ENCODE measurements at regions not wholly inside any gene's neighbourhood (a gene's known extent, or its start where the extent isn't known, plus 50 kb on each side); places are given as distances from the start of the nearest gene placed in this dataset.
"Not testable (repeated sequence)": the region's sequence is repeated elsewhere in the genome, so short reads cannot be mapped to it uniquely, and the experiment has no call there.

DNA sequence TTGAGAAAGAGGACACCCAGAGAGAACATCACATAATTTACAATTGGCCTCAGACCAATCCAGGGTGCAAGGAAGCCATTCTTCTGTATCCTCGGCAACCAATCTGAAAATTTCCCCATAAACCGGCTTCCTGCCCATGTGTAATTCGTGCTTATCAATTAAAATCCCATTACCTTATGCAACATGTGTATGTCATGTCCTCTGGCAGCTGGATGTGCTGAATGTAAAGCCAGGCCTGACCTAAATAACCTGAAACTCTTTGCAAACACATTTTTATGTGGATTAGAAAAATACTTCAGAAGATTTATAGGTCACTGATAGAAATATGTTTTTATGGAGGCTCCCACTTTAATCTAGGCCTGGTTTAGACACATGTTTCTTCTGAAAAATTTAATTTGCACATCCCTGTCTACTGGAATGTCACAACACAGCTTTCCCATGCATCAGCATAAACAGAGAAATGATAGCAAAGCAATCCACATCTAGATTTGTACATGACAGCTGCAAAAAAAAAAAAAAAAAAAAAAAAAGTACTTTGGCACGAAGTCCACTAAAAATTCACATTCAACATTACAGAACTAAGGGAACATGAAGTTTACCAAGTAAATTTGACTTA lies 69.4 kb upstream of the SAMSN1 start:
- peaks cover 0 to 7% of the 10 kb centered on the region in 2 donors for H3K4me1 ChIP-seq
- DNase-seq (peak in 1 of 4 donors; percentile 37), ATAC-seq (no peak)
- intact Hi-C loops (cut with DNase I): no loop called here
- no peaks in the 10 kb centered on the region for H3K36me3 ChIP-seq
- TF ChIP-seq, protein P1, sequence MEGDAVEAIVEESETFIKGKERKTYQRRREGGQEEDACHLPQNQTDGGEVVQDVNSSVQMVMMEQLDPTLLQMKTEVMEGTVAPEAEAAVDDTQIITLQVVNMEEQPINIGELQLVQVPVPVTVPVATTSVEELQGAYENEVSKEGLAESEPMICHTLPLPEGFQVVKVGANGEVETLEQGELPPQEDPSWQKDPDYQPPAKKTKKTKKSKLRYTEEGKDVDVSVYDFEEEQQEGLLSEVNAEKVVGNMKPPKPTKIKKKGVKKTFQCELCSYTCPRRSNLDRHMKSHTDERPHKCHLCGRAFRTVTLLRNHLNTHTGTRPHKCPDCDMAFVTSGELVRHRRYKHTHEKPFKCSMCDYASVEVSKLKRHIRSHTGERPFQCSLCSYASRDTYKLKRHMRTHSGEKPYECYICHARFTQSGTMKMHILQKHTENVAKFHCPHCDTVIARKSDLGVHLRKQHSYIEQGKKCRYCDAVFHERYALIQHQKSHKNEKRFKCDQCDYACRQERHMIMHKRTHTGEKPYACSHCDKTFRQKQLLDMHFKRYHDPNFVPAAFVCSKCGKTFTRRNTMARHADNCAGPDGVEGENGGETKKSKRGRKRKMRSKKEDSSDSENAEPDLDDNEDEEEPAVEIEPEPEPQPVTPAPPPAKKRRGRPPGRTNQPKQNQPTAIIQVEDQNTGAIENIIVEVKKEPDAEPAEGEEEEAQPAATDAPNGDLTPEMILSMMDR (IDR thresholded peaks at IDR 0.05): no peak
- no peaks in the 10 kb centered on the region for H3K27me3 ChIP-seq
- H3K27ac ChIP-seq: no peak overlapping the region
- H3K4me3 ChIP-seq: no peak overlapping the region
- H3K9me3 ChIP-seq: peaks cover 0 to 3% of the 10 kb centered on the region in 2 donors

GRCh38 chr21:14614287-14614686 lies 68.2 kb upstream of the SAMSN1 start:
- intact Hi-C loops (cut with DNase I): no loop called here
- DNase-seq (no peak), ATAC-seq (no peak)
- H3K4me1 ChIP-seq: peaks cover 0 to 7% of the 10 kb centered on the region in 2 donors
- H3K4me3 ChIP-seq: no peak overlapping the region
- H3K9me3 ChIP-seq: no peaks in the 10 kb centered on the region
- H3K36me3 ChIP-seq: no peaks in the 10 kb centered on the region
- H3K27ac ChIP-seq: no peak overlapping the region
- no peaks in the 10 kb centered on the region for H3K27me3 ChIP-seq
- TF ChIP-seq, protein P1 (IDR thresholded peaks at IDR 0.05): no peak

- H3K36me3 ChIP-seq: no peaks in the 10 kb centered on the region
- no peak overlapping the region for H3K4me3 ChIP-seq
- DNase-seq (no peak), ATAC-seq (no peak)
- H3K27me3 ChIP-seq: no peaks in the 10 kb centered on the region
- H3K9me3 ChIP-seq: no peaks in the 10 kb centered on the region
- intact Hi-C loops (cut with DNase I): no loop called here
- TF ChIP-seq, protein P1 (IDR thresholded peaks at IDR 0.05): no peak
- H3K4me1 ChIP-seq: peaks cover 0 to 7% of the 10 kb centered on the region in 2 donors
- no peak overlapping the region for H3K27ac ChIP-seq
Observed at GRCh38 chr21:14613486-14614224, 67.5 kb upstream of the SAMSN1 start.

DNA sequence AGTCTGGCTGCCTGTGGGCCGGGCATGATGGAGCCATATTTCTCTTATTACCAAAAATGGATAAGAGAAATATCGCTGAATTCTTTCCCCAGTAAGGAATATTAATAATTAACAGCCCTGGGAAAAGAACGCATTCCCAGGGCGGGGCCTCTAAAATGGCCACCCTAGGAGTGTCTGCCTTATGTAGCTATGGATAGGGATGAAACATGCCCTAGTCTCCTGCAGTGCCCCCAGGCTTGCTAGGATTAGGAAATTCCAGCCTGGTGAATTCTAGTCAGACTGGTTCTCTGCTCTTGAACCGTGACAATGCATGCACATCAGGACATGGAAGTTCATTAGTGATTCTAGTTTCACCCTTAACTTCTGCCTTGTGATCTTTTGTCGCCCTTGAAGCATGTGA lies 64.0 kb upstream of the SAMSN1 start:
- ATAC-seq; H3K9me3 ChIP-seq; H3K27me3 ChIP-seq; H3K36me3 ChIP-seq; intact Hi-C loops (cut with DNase I); H3K4me1 ChIP-seq; DNase-seq; H3K4me3 ChIP-seq; H3K27ac ChIP-seq: not testable (repeated sequence)

DNA sequence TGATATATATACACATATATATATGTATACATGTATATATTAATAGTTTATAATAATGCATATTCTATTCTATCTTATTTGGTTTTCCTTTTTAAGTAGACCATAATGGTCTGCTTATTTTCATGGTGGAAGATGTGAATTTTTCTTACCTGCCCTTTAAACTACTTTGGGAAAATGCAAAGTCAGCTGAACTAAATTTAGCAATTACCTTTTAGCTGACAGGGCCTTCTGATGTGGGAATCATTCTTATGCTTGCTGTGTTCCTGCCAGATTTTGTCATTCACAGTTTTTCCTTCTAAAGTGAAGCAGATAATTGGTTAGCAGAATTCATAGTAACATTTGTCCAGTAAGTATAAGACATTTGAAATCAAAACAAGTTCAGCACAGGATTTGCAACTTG lies 63.2 kb upstream of the SAMSN1 start:
- Histone ChIP-seq H3K27ac (no peak overlapping the region), H3K27me3 (no peaks in the 10 kb centered on the region), H3K36me3 (no peaks in the 10 kb centered on the region), H3K4me1 (no peaks in the 10 kb centered on the region), H3K4me3 (no peak overlapping the region), H3K9me3 (no peaks in the 10 kb centered on the region)
- no peak for DNase-seq
- no peak for ATAC-seq
- TF ChIP-seq, protein P1 (IDR thresholded peaks at IDR 0.05): no peak
- intact Hi-C loops (cut with DNase I): no loop called here
